GM12872 (cell line): ENCODE measurements at regions not wholly inside any gene's neighbourhood (a gene's known extent, or its start where the extent isn't known, plus 50 kb on each side); places are given as distances from the start of the nearest gene placed in this dataset.

Experiments used
- CTCF ChIP-seq: IDR thresholded peaks from 3 replicates; pipeline ENCODE4 v1.5.1; 2011; ENCODE audit warnings: low read depth, mild to moderate bottlenecking, low read length, moderate library complexity; ENCODE audit not compliant: insufficient read depth

GRCh38 chr3:162015856-162016255, 519.2 kb downstream of the OTOL1 start:
- TF ChIP-seq CTCF, result no peak

GRCh38 chr3:162019817-162020216, 523.2 kb downstream of the OTOL1 start:
- TF ChIP-seq CTCF, result no peak

GRCh38 chr3:162021206-162021605, 524.6 kb downstream of the OTOL1 start:
- no peak for TF ChIP-seq CTCF

GRCh38 chr3:162022911-162023310, 526.3 kb downstream of the OTOL1 start:
- TF ChIP-seq CTCF, result no peak

- TF ChIP-seq CTCF, result no peak
Observed at GRCh38 chr3:162029736-162030135, 533.1 kb downstream of the OTOL1 start.

- TF ChIP-seq CTCF, result no peak
Observed at GRCh38 chr3:162034368-162034767, 537.8 kb downstream of the OTOL1 start.

- no peak for TF ChIP-seq CTCF
Observed at GRCh38 chr3:162041622-162042021, 545.0 kb downstream of the OTOL1 start.

GRCh38 chr3:162052636-162053035, 556.0 kb downstream of the OTOL1 start:
- TF ChIP-seq CTCF, result no peak
